Stimulated activated CD4-positive, alpha-beta T cell treated with anti-CD3 and anti-CD28 coated beads, TNF-alpha, amount 100 ng/mL, for 24 hours (primary cell): ENCODE measurements at regions not wholly inside any gene's neighbourhood (a gene's known extent, or its start where the extent isn't known, plus 50 kb on each side); places are given as distances from the start of the nearest gene placed in this dataset.

ENCODE experiments used
- DNase-seq, 3 experiments: peaks; one replicate each; pipeline ENCODE4 v3.0.0-alpha.2; 2020; ENCODE audit warnings: low read depth in 3 of 3

- no peak for DNase-seq
Observed at GRCh38 chr1:59242370-59242769, 54.5 kb upstream of the FGGY start.

DNA sequence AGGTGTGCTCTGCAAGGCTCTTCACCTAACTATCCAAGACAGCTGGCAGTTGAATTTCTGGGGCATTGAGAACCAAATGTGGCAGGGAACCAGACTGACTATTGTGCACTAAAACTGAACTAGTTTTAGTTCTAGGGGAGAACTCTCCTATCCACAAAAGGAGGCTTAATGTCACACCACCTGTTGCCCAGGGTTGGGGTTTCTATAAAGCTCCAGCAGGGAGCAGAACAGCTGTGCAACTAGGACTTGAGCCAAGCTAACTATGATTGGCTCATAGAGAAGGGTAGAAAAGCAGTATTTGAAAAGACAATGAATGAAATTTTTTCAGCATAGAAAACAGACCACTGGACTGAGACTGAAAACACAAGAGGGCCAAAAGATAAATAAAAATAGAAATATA is 53.3 kb upstream of the FGGY start:
- no peak for DNase-seq

DNA sequence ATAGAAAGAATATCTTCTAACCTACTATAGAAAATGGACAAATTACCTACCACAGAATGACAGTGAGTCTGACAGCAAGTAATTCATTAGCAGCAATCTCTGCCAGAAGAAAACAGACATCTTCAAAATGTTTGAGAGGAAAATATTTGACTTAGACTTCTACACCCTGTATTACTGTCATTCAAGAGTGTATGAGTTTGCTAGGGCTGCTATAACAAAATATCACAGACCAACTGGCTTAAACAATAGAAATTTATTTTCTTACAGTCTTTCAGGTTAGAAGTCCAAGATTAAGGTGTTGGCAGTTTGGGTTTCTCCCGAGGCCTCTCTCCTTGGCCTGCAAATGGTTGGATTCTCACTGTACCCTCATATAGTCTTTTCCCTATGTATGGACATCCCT is 52.9 kb upstream of the FGGY start:
- DNase-seq, result no peak

DNA sequence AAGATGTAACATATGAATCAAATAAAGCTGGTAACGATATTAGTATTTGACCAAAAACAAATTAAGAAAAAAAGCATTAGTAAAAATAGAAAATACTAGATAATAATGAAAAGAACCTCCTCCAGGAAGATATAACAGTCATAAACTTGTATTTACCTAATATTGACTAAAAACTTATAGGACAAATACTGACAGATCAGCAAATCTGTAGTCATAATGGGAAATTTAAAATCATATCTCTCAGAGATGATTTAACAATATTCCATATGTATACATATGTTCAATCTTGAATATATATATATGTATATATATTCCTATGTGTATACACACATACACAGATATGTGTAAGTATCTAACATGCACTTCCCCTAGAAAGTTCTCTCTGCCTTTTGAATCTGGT is 52.0 kb upstream of the FGGY start:
- no peak for DNase-seq
